GM23248 (cell line): ENCODE measurements at regions not wholly inside any gene's neighbourhood (a gene's known extent, or its start where the extent isn't known, plus 50 kb on each side); places are given as distances from the start of the nearest gene placed in this dataset.

Experiments
- DNase-seq: peaks from one replicate; pipeline ENCODE4 v3.0.0-alpha.2; 2015
- H2AFZ ChIP-seq: fragments of 200-600 bp; sonication (generic); 2 replicates; pipeline ENCODE4 v1.6.1; 2016; ENCODE audit warnings: antibody characterized with exemption
- H3F3A ChIP-seq: fragments of 200-600 bp; sonication (generic); 2 replicates; pipeline ENCODE4 v1.6.1; 2016; ENCODE audit warnings: mild to moderate bottlenecking, antibody characterized with exemption, mixed run types; ENCODE audit not compliant: insufficient read depth
- H3K27ac ChIP-seq: fragments of 200-600 bp; sonication (generic); 2 replicates; pipeline ENCODE4 v1.5.1; 2016; ENCODE audit warnings: mild to moderate bottlenecking
- H3K27me3 ChIP-seq: fragments of 200-600 bp; sonication (generic); replicated peaks from 2 replicates; pipeline ENCODE4 v1.6.1; 2016; ENCODE audit warnings: mild to moderate bottlenecking; ENCODE audit not compliant: insufficient read depth
- H3K36me3 ChIP-seq: fragments of 200-600 bp; sonication (generic); 2 replicates; pipeline ENCODE4 v1.6.1; 2016; ENCODE audit warnings: low read depth, mild to moderate bottlenecking
- H3K4me1 ChIP-seq: fragments of 200-600 bp; sonication (generic); 2 replicates; pipeline ENCODE4 v1.6.1; 2016; ENCODE audit warnings: mild to moderate bottlenecking; ENCODE audit not compliant: insufficient read depth
- H3K4me2 ChIP-seq: fragments of 200-600 bp; sonication (generic); one replicate; pipeline ENCODE4 v1.6.1; 2016; ENCODE audit warnings: mild to moderate bottlenecking; ENCODE audit not compliant: unreplicated experiment
- H3K4me3 ChIP-seq: fragments of 200-600 bp; sonication (generic); 2 replicates; pipeline ENCODE4 v1.5.1; 2016; ENCODE audit warnings: mild to moderate bottlenecking
- H3K79me2 ChIP-seq: fragments of 200-600 bp; sonication (generic); 2 replicates; pipeline ENCODE4 v1.6.1; 2016; ENCODE audit warnings: mild to moderate bottlenecking; ENCODE audit not compliant: insufficient read depth
- H3K9ac ChIP-seq: fragments of 200-600 bp; sonication (generic); 2 replicates; pipeline ENCODE4 v1.6.1; 2016; ENCODE audit warnings: mild to moderate bottlenecking
- H3K9me2 ChIP-seq: fragments of 200-600 bp; sonication (generic); 2 replicates; pipeline ENCODE4 v1.6.1; 2016; ENCODE audit warnings: mixed run types, mild to moderate bottlenecking, moderate library complexity; ENCODE audit not compliant: insufficient read depth
- H3K9me3 ChIP-seq: fragments of 200-600 bp; sonication (generic); one replicate; pipeline ENCODE4 v1.6.1; 2017; ENCODE audit warnings: low read depth
- H4K20me1 ChIP-seq: fragments of 200-600 bp; sonication (generic); 2 replicates; pipeline ENCODE4 v1.6.0; 2016; ENCODE audit not compliant: insufficient read depth
- EZH2 ChIP-seq: fragments of 200-600 bp; sonication (generic); IDR thresholded peaks from 2 replicates; pipeline ENCODE4 v1.6.1; 2018; ENCODE audit warnings: antibody characterized with exemption, mild to moderate bottlenecking; ENCODE audit not compliant: insufficient read depth, poor library complexity, severe bottlenecking
- EZH2phosphoT487 ChIP-seq: fragments of 200-600 bp; sonication (generic); IDR thresholded peaks from 2 replicates; pipeline ENCODE4 v1.6.1; 2018; ENCODE audit warnings: antibody characterized with exemption, moderate library complexity, mild to moderate bottlenecking, low read depth; ENCODE audit not compliant: insufficient read depth
- WGBS, 2 experiments: methylation state at CpG; one replicate each; pipeline ENCODE4 v1.1.6; 2015 to 2017; ENCODE audit warnings: low lambda C conversion rate in 2 of 2, low coverage in 1 of 2; ENCODE audit errors: missing lambda C conversion rate in 2 of 2; 5-methylcytosine and 5-hydroxymethylcytosine counted together
- in situ Hi-C: fragments of 300-500 bp; cut with MboI; formaldehyde crosslinking; loops from 2 replicates; pipeline ENCODE4 v1.15.0; 2020

DNA sequence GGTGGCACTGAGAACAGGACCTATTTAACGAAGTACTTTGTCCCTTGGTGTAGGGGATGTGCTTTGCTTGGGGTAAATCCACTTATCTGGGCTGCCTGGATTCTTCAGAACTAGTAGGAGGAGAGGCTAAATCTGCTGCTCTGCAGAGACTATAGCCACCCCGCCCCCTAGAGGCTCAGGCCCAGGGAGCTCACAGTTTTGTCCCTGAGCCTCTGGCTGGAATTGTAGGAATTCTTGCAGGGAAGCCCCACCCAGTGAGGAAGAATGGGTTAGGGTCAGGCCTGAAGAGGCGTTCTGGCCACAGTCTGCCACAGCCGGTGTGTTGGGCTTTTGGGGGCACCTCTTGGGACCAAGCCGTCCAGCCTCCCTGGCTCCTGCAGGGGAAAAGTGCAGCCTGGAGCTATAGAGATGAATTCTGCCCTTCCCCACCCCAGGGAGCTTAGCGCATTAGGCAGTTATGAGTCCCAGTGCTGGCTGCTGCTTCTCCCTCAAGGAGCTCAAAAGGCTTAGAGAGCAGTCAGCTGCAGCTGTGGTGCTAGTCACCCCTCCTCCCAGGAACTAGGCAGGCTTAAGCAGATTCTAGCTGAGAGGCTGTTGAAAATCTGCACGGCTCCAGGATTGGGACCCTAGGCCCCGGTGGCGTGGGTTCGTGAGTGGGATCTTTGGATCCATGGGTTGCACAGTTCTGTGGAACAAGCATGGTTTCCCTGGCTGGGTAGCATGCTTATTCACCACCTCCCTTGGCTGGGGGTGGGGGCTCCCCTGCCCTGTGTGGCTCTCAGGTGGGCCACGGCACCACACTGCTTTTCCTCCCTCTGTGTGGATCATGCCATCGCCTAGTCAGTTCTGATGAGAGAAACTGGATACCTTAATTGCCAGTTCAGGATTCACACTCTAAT lies 237.4 kb upstream of the TOM1L1 start:
- no peak for DNase-seq
- Histone ChIP-seq H3K4me3 (no peak overlapping the region), H3K9ac (no peak overlapping the region), H4K20me1 (no peaks in the 10 kb centered on the region), H3K27ac (no peak overlapping the region), H3K9me3 (no peaks in the 10 kb centered on the region), H2AFZ (no peak overlapping the region), H3K4me2 (no peak overlapping the region), H3K36me3 (no peaks in the 10 kb centered on the region), H3F3A (no peaks in the 10 kb centered on the region), H3K27me3 (no peaks in the 10 kb centered on the region), H3K9me2 (no peaks in the 10 kb centered on the region), H3K4me1 (no peaks in the 10 kb centered on the region), H3K79me2 (no peaks in the 10 kb centered on the region)
- WGBS, 2 experiments, result 32 to 33% methylated on average over 12 of the region's 12 CpGs
- no peak for TF ChIP-seq EZH2
- no peak for TF ChIP-seq EZH2phosphoT487
- in situ Hi-C loops, result no loop called here

DNA sequence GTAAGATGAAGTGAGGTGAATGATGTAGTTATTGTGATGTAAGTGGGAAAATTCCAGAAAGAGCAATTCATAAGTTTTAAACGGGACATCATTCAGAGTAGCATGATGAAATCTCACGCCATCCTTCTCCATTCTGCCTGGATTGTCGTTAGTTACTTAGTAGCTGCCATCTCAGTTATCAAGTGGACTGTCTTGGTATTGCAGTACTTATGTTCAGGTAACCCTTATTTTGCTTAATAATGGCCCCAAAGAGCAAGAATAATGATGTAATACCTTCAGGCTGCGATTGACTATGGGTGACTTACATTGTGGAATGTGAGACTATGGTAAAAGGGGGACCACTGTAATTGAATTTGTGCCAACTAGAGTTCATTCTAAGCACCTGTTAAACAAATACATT lies 234.1 kb upstream of the TOM1L1 start:
- Histone ChIP-seq H3K4me2 (no peak overlapping the region), H2AFZ (no peak overlapping the region), H3K79me2 (no peaks in the 10 kb centered on the region), H3K9me3 (no peaks in the 10 kb centered on the region), H3K4me1 (no peaks in the 10 kb centered on the region), H3K9ac (no peak overlapping the region), H3F3A (no peaks in the 10 kb centered on the region), H3K4me3 (no peak overlapping the region), H3K27me3 (no peaks in the 10 kb centered on the region), H4K20me1 (no peaks in the 10 kb centered on the region), H3K9me2 (no peaks in the 10 kb centered on the region), H3K27ac (no peak overlapping the region), H3K36me3 (no peaks in the 10 kb centered on the region)
- 15 to 20% methylated on average over 4 of the region's 4 CpGs for WGBS, 2 experiments
- in situ Hi-C loops, result no loop called here
- no peak for DNase-seq
- TF ChIP-seq EZH2phosphoT487 (no peak), EZH2 (no peak)

DNA sequence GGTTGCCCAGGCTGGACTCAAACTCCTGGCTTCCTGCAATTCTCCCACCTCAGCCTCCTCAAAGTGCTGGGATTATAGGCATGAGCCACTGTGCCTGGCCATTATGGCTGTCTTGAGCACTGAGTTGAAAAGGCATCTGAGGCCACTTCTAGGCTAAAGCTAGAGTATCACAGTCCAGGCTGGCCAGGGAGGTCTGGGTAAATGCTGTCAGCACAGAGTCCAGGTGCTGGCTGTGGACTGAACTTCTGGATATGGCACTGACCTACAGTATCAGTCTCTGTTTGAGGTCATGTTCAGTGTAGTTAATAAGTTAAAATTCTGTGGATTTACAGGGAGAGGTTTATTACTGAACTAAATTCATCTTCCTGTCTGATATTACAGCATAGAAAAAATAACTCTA lies 222.5 kb upstream of the TOM1L1 start:
- TF ChIP-seq EZH2 (no peak), EZH2phosphoT487 (no peak)
- Histone ChIP-seq H3K4me1 (no peaks in the 10 kb centered on the region), H3K79me2 (no peaks in the 10 kb centered on the region), H3K9me3 (no peaks in the 10 kb centered on the region), H3K4me2 (no peak overlapping the region), H3K27me3 (no peaks in the 10 kb centered on the region), H4K20me1 (no peaks in the 10 kb centered on the region), H2AFZ (no peak overlapping the region), H3K36me3 (no peaks in the 10 kb centered on the region), H3K27ac (no peak overlapping the region), H3F3A (no peaks in the 10 kb centered on the region), H3K9ac (no peak overlapping the region), H3K4me3 (no peak overlapping the region), H3K9me2 (no peaks in the 10 kb centered on the region)
- DNase-seq, result no peak
- in situ Hi-C loops, result no loop called here

DNA sequence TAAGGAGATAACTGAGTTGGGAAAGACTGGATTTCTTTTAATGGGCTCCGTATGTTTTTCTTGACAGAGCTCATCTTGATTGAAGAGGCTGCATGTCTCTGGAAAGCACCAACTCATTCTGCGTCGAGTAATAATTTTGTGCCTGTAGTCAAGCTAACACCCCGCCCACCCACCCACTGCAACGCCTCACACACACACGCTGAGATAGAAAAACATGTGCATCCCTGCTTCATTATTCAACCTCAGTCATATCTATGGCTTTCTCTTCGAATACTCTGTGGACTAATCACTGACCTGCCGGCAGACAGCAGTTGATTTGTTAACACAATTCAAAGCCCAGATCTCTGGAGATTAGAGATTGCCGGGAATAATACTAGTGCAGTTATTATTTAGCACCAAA lies 220.2 kb upstream of the TOM1L1 start:
- Histone ChIP-seq H3K36me3 (no peaks in the 10 kb centered on the region), H3K4me3 (no peak overlapping the region), H3K79me2 (no peaks in the 10 kb centered on the region), H3K9me3 (no peaks in the 10 kb centered on the region), H3K27me3 (no peaks in the 10 kb centered on the region), H3K27ac (no peak overlapping the region), H3K9ac (no peak overlapping the region), H3K9me2 (no peaks in the 10 kb centered on the region), H4K20me1 (no peaks in the 10 kb centered on the region), H3F3A (no peaks in the 10 kb centered on the region), H2AFZ (no peak overlapping the region), H3K4me2 (no peak overlapping the region), H3K4me1 (no peaks in the 10 kb centered on the region)
- 9 to 10% methylated on average over 8 to 9 of the region's 9 CpGs for WGBS, 2 experiments
- no peak for DNase-seq
- TF ChIP-seq EZH2 (no peak), EZH2phosphoT487 (no peak)
- in situ Hi-C loops, result no loop called here
